HUES64 (cell line): ENCODE measurements at regions not wholly inside any gene's neighbourhood (a gene's known extent, or its start where the extent isn't known, plus 50 kb on each side); places are given as distances from the start of the nearest gene placed in this dataset.

ENCODE experiments used
- H3K27ac ChIP-seq: 2 replicates; pipeline ENCODE4 v1.7.0; 2013; ENCODE audit warnings: low read depth, low read length, inconsistent platforms
- H3K27me3 ChIP-seq: 2 replicates; pipeline ENCODE4 v1.6.1; 2013; ENCODE audit warnings: mild to moderate bottlenecking, low read length; ENCODE audit not compliant: insufficient read depth
- H3K36me3 ChIP-seq: 2 replicates; pipeline ENCODE4 v1.6.1; 2013; ENCODE audit warnings: mild to moderate bottlenecking, low read length; ENCODE audit not compliant: insufficient read depth
- H3K4me1 ChIP-seq: 2 replicates; pipeline ENCODE4 v1.6.1; 2013; ENCODE audit warnings: mild to moderate bottlenecking, low read length, moderate library complexity; ENCODE audit not compliant: insufficient read depth
- H3K4me3 ChIP-seq: 2 replicates; pipeline ENCODE4 v1.5.1; 2013; ENCODE audit warnings: mild to moderate bottlenecking, low read length, moderate library complexity
- H3K9ac ChIP-seq: 2 replicates; pipeline ENCODE4 v1.6.1; 2013; ENCODE audit warnings: mild to moderate bottlenecking, low read depth, low read length
- H3K9me3 ChIP-seq: 2 replicates; pipeline ENCODE4 v1.6.1; 2013; ENCODE audit warnings: low read depth, low read length; ENCODE audit not compliant: insufficient read depth
- WGBS: fragments of 150-250, 120-280 bp; methylation state at CpG from one replicate; pipeline ENCODE4 v1.1.7; 2013; ENCODE audit warnings: missing lambda C conversion rate; 5-methylcytosine and 5-hydroxymethylcytosine counted together

- H3K4me3 ChIP-seq = no peak overlapping the region
- no peaks in the 10 kb centered on the region for H3K4me1 ChIP-seq
- H3K27me3 ChIP-seq = no peaks in the 10 kb centered on the region
- no peaks in the 10 kb centered on the region for H3K36me3 ChIP-seq
- H3K9me3 ChIP-seq = peaks cover 11% of the 10 kb centered on the region
- H3K27ac ChIP-seq = no peak overlapping the region
- H3K9ac ChIP-seq = no peak overlapping the region
- 89% methylated on average over 3 of the region's 3 CpGs for whole genome bisulfite sequencing
Observed at GRCh38 chr3:28103861-28104260, 137.6 kb upstream of the CMC1 start.

- Histone ChIP-seq H3K4me3 (no peak overlapping the region), H3K4me1 (no peaks in the 10 kb centered on the region), H3K9me3 (peaks cover 3% of the 10 kb centered on the region; the same call in 1 of the 2 replicates), H3K27ac (no peak overlapping the region), H3K9ac (no peak overlapping the region), H3K27me3 (no peaks in the 10 kb centered on the region), H3K36me3 (no peaks in the 10 kb centered on the region)
- WGBS = 95% methylated on average over 11 of the region's 11 CpGs
Observed at GRCh38 chr3:28104896-28105534, 136.4 kb upstream of the CMC1 start.

GRCh38 chr3:28109829-28110228 lies 131.6 kb upstream of the CMC1 start:
- Histone ChIP-seq H3K27ac (no peak overlapping the region), H3K9me3 (no peaks in the 10 kb centered on the region)
- WGBS = 93% methylated on average over 2 of the region's 2 CpGs

GRCh38 chr3:28110869-28111268 lies 130.6 kb upstream of the CMC1 start:
- Histone ChIP-seq H3K4me1 (no peaks in the 10 kb centered on the region), H3K4me3 (no peak overlapping the region), H3K27me3 (no peaks in the 10 kb centered on the region), H3K9ac (no peak overlapping the region), H3K36me3 (no peaks in the 10 kb centered on the region), H3K27ac (no peak overlapping the region), H3K9me3 (peaks cover 3% of the 10 kb centered on the region; the same call in 1 of the 2 replicates)

More at GRCh38 chr3:28109829-28110228, 131.6 kb upstream of the CMC1 start:
- H3K9ac ChIP-seq = no peak overlapping the region
- H3K36me3 ChIP-seq = no peaks in the 10 kb centered on the region
- no peaks in the 10 kb centered on the region for H3K4me1 ChIP-seq
- no peak overlapping the region for H3K4me3 ChIP-seq
- no peaks in the 10 kb centered on the region for H3K27me3 ChIP-seq

GRCh38 chr3:28114893-28115292 lies 126.5 kb upstream of the CMC1 start:
- no peak overlapping the region for H3K9ac ChIP-seq
- no peaks in the 10 kb centered on the region for H3K36me3 ChIP-seq
- peaks cover 3% of the 10 kb centered on the region; the same call in 1 of the 2 replicates for H3K9me3 ChIP-seq
- WGBS = 92% methylated on average over 4 of the region's 4 CpGs
- no peaks in the 10 kb centered on the region for H3K27me3 ChIP-seq
- no peak overlapping the region for H3K27ac ChIP-seq
- peaks cover 19% of the 10 kb centered on the region for H3K4me1 ChIP-seq
- no peak overlapping the region for H3K4me3 ChIP-seq

GRCh38 chr3:28115316-28115715 lies 126.1 kb upstream of the CMC1 start:
- Histone ChIP-seq H3K9me3 (peaks cover 3% of the 10 kb centered on the region; the same call in 1 of the 2 replicates), H3K4me3 (no peak overlapping the region), H3K9ac (no peak overlapping the region), H3K36me3 (no peaks in the 10 kb centered on the region), H3K27me3 (no peaks in the 10 kb centered on the region), H3K4me1 (peaks cover 19% of the 10 kb centered on the region), H3K27ac (no peak overlapping the region)
- WGBS = 89% methylated on average over 1 of the region's 1 CpG

GRCh38 chr3:28117598-28117997 lies 123.8 kb upstream of the CMC1 start:
- H3K27me3 ChIP-seq = no peaks in the 10 kb centered on the region
- H3K27ac ChIP-seq = no peak overlapping the region
- H3K4me1 ChIP-seq = peaks cover 19% of the 10 kb centered on the region
- H3K36me3 ChIP-seq = no peaks in the 10 kb centered on the region
- no peak overlapping the region for H3K9ac ChIP-seq
- 88% methylated on average over 2 of the region's 2 CpGs for WGBS
- H3K9me3 ChIP-seq = peaks cover 3% of the 10 kb centered on the region; the same call in 1 of the 2 replicates
- no peak overlapping the region for H3K4me3 ChIP-seq

- H3K36me3 ChIP-seq = no peaks in the 10 kb centered on the region
- no peak overlapping the region for H3K4me3 ChIP-seq
- no peak overlapping the region for H3K9ac ChIP-seq
- H3K9me3 ChIP-seq = peaks cover 3% of the 10 kb centered on the region; the same call in 1 of the 2 replicates
- 11% methylated on average over 1 of the region's 1 CpG for WGBS
- H3K27ac ChIP-seq = no peak overlapping the region
- H3K4me1 ChIP-seq = peaks cover 19% of the 10 kb centered on the region
- H3K27me3 ChIP-seq = no peaks in the 10 kb centered on the region
Observed at GRCh38 chr3:28118087-28118486, 123.3 kb upstream of the CMC1 start.

- Histone ChIP-seq H3K9ac (no peak overlapping the region), H3K9me3 (no peaks in the 10 kb centered on the region), H3K4me3 (no peak overlapping the region), H3K27me3 (no peaks in the 10 kb centered on the region), H3K36me3 (no peaks in the 10 kb centered on the region), H3K4me1 (peaks cover 18% of the 10 kb centered on the region), H3K27ac (no peak overlapping the region)
- 98% methylated on average over 4 of the region's 4 CpGs for WGBS
Observed at GRCh38 chr3:28122227-28122626, 119.2 kb upstream of the CMC1 start.

- Histone ChIP-seq H3K27me3 (no peaks in the 10 kb centered on the region), H3K36me3 (no peaks in the 10 kb centered on the region), H3K9ac (no peak overlapping the region), H3K4me3 (no peak overlapping the region), H3K27ac (no peak overlapping the region), H3K9me3 (no peaks in the 10 kb centered on the region), H3K4me1 (no peaks in the 10 kb centered on the region)
- WGBS = 100% methylated on average over 3 of the region's 3 CpGs
Observed at GRCh38 chr3:28124882-28125281, 116.5 kb upstream of the CMC1 start.

GRCh38 chr3:28125342-28125741 lies 116.1 kb upstream of the CMC1 start:
- no peak overlapping the region for H3K9ac ChIP-seq
- H3K4me1 ChIP-seq = no peaks in the 10 kb centered on the region
- no peak overlapping the region for H3K4me3 ChIP-seq
- H3K36me3 ChIP-seq = no peaks in the 10 kb centered on the region
- no peaks in the 10 kb centered on the region for H3K27me3 ChIP-seq
- no peak overlapping the region for H3K27ac ChIP-seq
- H3K9me3 ChIP-seq = no peaks in the 10 kb centered on the region

GRCh38 chr3:28130836-28131235 lies 110.6 kb upstream of the CMC1 start:
- Histone ChIP-seq H3K27me3 (no peaks in the 10 kb centered on the region), H3K4me3 (no peak overlapping the region)
- WGBS = 68% methylated on average over 2 of the region's 2 CpGs

More at GRCh38 chr3:28130836-28131235, 110.6 kb upstream of the CMC1 start:
- no peaks in the 10 kb centered on the region for H3K4me1 ChIP-seq
- no peak overlapping the region for H3K27ac ChIP-seq
- no peaks in the 10 kb centered on the region for H3K9me3 ChIP-seq
- H3K9ac ChIP-seq = no peak overlapping the region
- H3K36me3 ChIP-seq = no peaks in the 10 kb centered on the region
